Astrocyte (in vitro differentiated cells and primary cell): ENCODE measurements at regions not wholly inside any gene's neighbourhood (a gene's known extent, or its start where the extent isn't known, plus 50 kb on each side); places are given as distances from the start of the nearest gene placed in this dataset.

Source experiments
- DNase-seq: peaks from one replicate; pipeline ENCODE4 v3.0.0-alpha.2; 2010; ENCODE audit warnings: low read depth
- FAIRE-seq: peaks from 2 replicates; lab custom pipeline; 2011; peaks lifted over from hg19 to GRCh38; lab: Jason Lieb, UNC
- H2AFZ ChIP-seq: 2 replicates; pipeline ENCODE4 v1.6.0; 2012; ENCODE audit warnings: low read depth, low read length, inconsistent platforms
- H3K27ac ChIP-seq: 2 replicates; pipeline ENCODE4 v1.5.1; 2011; ENCODE audit warnings: low read depth, low read length, inconsistent platforms
- H3K27me3 ChIP-seq: 2 replicates; pipeline ENCODE4 v1.6.0; 2011; ENCODE audit warnings: low read length, inconsistent platforms; ENCODE audit not compliant: insufficient read depth
- H3K36me3 ChIP-seq: 2 replicates; pipeline ENCODE4 v1.5.1; 2011; ENCODE audit warnings: low read length, inconsistent platforms; ENCODE audit not compliant: insufficient read depth
- H3K4me1 ChIP-seq: 2 replicates; pipeline ENCODE4 v1.5.1; 2011; ENCODE audit warnings: low read length, inconsistent platforms; ENCODE audit not compliant: insufficient read depth
- H3K4me2 ChIP-seq: 2 replicates; pipeline ENCODE4 v1.6.0; 2012; ENCODE audit warnings: low read length, inconsistent platforms
- H3K4me3 ChIP-seq: 2 replicates; pipeline ENCODE4 v1.5.1; 2011; ENCODE audit warnings: low read depth, mild to moderate bottlenecking, low read length, inconsistent platforms; ENCODE audit not compliant: insufficient read depth
- H3K79me2 ChIP-seq: 2 replicates; pipeline ENCODE4 v1.6.0; 2012; ENCODE audit warnings: mild to moderate bottlenecking, low read length, inconsistent platforms; ENCODE audit not compliant: insufficient read depth
- H3K9ac ChIP-seq: 2 replicates; pipeline ENCODE4 v1.6.0; 2012; ENCODE audit warnings: mild to moderate bottlenecking, low read length, inconsistent platforms
- H3K9me3 ChIP-seq: 2 replicates; pipeline ENCODE4 v1.5.1; 2012; ENCODE audit warnings: low read depth, mild to moderate bottlenecking, low read length, inconsistent platforms; ENCODE audit not compliant: insufficient read depth
- H4K20me1 ChIP-seq: 2 replicates; pipeline ENCODE4 v1.6.0; 2012; ENCODE audit warnings: low read length, inconsistent platforms; ENCODE audit not compliant: insufficient read depth
- H3K27ac Mint-ChIP-seq: one replicate; pipeline ENCODE4 v1.8.0; 2021; ENCODE audit warnings: mild to moderate bottlenecking, mixed read lengths; ENCODE audit not compliant: unreplicated experiment
- H3K27me3 Mint-ChIP-seq: one replicate; pipeline ENCODE4 v1.8.0; 2021; ENCODE audit warnings: low read depth, mixed read lengths; ENCODE audit not compliant: unreplicated experiment
- H3K36me3 Mint-ChIP-seq: one replicate; pipeline ENCODE4 v1.8.0; 2021; ENCODE audit warnings: low read depth, mixed read lengths; ENCODE audit not compliant: unreplicated experiment
- H3K4me1 Mint-ChIP-seq: one replicate; pipeline ENCODE4 v1.8.0; 2021; ENCODE audit warnings: low read depth, mixed read lengths; ENCODE audit not compliant: unreplicated experiment
- H3K4me3 Mint-ChIP-seq: one replicate; pipeline ENCODE4 v1.8.0; 2021; ENCODE audit warnings: mild to moderate bottlenecking, moderate library complexity, mixed read lengths; ENCODE audit not compliant: unreplicated experiment
- H3K9me3 Mint-ChIP-seq: one replicate; pipeline ENCODE4 v1.8.0; 2021; ENCODE audit warnings: mild to moderate bottlenecking, mixed read lengths; ENCODE audit not compliant: unreplicated experiment
- CTCF ChIP-seq: IDR thresholded peaks from 2 replicates; pipeline ENCODE4 v1.5.1; 2011; ENCODE audit warnings: low read depth, mild to moderate bottlenecking, inconsistent platforms, low read length, moderate library complexity; ENCODE audit not compliant: insufficient read depth
- EZH2 ChIP-seq: IDR thresholded peaks from 2 replicates; pipeline ENCODE4 v1.6.1; 2012; ENCODE audit warnings: mild to moderate bottlenecking, low read length, inconsistent platforms; ENCODE audit not compliant: insufficient read depth

GRCh38 chr12:67595365-67595764 is 53.2 kb upstream of the DYRK2 start:
- Histone ChIP-seq H3K4me1 (peaks cover 3% of the 10 kb centered on the region), H3K36me3 (no peaks in the 10 kb centered on the region), H3K9ac (no peak overlapping the region), H2AFZ (no peak overlapping the region), H3K27me3 (no peaks in the 10 kb centered on the region), H3K4me3 (no peak overlapping the region), H3K27ac (no peak overlapping the region), H4K20me1 (no peaks in the 10 kb centered on the region), H3K79me2 (no peaks in the 10 kb centered on the region), H3K4me2 (no peak overlapping the region), H3K9me3 (no peaks in the 10 kb centered on the region)
- Mint-ChIP-seq H3K9me3 (peaks cover 3% of the 10 kb centered on the region), H3K36me3 (no peaks in the 10 kb centered on the region), H3K27me3 (no peaks in the 10 kb centered on the region), H3K4me1 (peaks cover 8% of the 10 kb centered on the region), H3K27ac (no peak overlapping the region), H3K4me3 (no peak overlapping the region)
- TF ChIP-seq CTCF: no peak
- no peak for DNase-seq
- FAIRE-seq: no peak

DNA sequence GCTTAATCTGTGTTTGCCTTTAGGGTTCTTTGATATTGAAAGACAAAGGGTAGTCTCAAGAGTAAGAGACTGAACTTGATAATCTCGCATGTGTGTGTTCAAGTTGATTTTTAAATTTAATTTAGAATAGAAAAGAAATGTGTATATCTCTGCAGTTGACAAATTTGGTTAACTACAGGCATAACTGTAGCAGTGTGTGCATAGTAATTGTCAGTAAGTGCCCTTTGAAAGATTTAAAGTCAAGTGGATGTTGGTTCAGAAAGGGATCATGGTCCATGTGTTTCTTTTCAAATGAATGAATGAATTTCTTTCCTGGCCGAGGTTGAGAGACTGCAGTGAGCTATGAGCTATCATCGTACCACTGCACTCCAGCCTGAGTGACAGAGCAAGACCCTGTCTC is 49.9 kb upstream of the DYRK2 start:
- DNase-seq (no peak), FAIRE-seq (no peak)
- Histone ChIP-seq H3K27ac (no peak overlapping the region), H3K79me2 (no peaks in the 10 kb centered on the region), H2AFZ (no peak overlapping the region), H3K9ac (no peak overlapping the region), H4K20me1 (no peaks in the 10 kb centered on the region), H3K4me2 (no peak overlapping the region), H3K27me3 (no peaks in the 10 kb centered on the region), H3K36me3 (no peaks in the 10 kb centered on the region), H3K4me3 (no peak overlapping the region), H3K4me1 (no peaks in the 10 kb centered on the region), H3K9me3 (no peaks in the 10 kb centered on the region)
- Mint-ChIP-seq H3K9me3 (peaks cover 3% of the 10 kb centered on the region), H3K4me3 (no peak overlapping the region), H3K27me3 (no peaks in the 10 kb centered on the region), H3K27ac (no peak overlapping the region), H3K4me1 (peaks cover 4% of the 10 kb centered on the region), H3K36me3 (no peaks in the 10 kb centered on the region)
- TF ChIP-seq CTCF: no peak
- TF ChIP-seq EZH2: no peak
